Ectodermal cell (in vitro differentiated cells): ENCODE measurements at regions not wholly inside any gene's neighbourhood (a gene's known extent, or its start where the extent isn't known, plus 50 kb on each side); places are given as distances from the start of the nearest gene placed in this dataset.
"Not testable (repeated sequence)": the region's sequence is repeated elsewhere in the genome, so short reads cannot be mapped to it uniquely, and the experiment has no call there.

ENCODE experiments used
- H3K27ac ChIP-seq: 2 replicates; pipeline ENCODE4 v1.7.0; 2013; ENCODE audit warnings: mild to moderate bottlenecking, low read depth, low read length; ENCODE audit not compliant: insufficient read depth, poor library complexity, severe bottlenecking
- H3K27me3 ChIP-seq: 2 replicates; pipeline ENCODE4 v1.7.0; 2013; ENCODE audit warnings: mild to moderate bottlenecking, low read length; ENCODE audit not compliant: insufficient read depth, control insufficient read depth, poor library complexity, severe bottlenecking
- H3K36me3 ChIP-seq: one replicate; pipeline ENCODE4 v1.7.0; 2013; ENCODE audit warnings: low read length; ENCODE audit not compliant: control insufficient read depth, insufficient read depth
- H3K4me1 ChIP-seq: one replicate; pipeline ENCODE4 v1.7.0; 2013; ENCODE audit warnings: low read length; ENCODE audit not compliant: control insufficient read depth, insufficient read depth
- H3K4me3 ChIP-seq: 2 replicates; pipeline ENCODE4 v1.7.0; 2013; ENCODE audit warnings: low read depth, low read length, control low read depth; ENCODE audit not compliant: insufficient read depth
- H3K9me3 ChIP-seq: 2 replicates; pipeline ENCODE4 v1.7.0; 2013; ENCODE audit warnings: mild to moderate bottlenecking, low read length, moderate library complexity; ENCODE audit not compliant: control insufficient read depth
- WGBS, 2 experiments: methylation state at CpG; one replicate each; pipeline ENCODE4 v1.1.7; 2013; ENCODE audit warnings: missing lambda C conversion rate in 2 of 2; 5-methylcytosine and 5-hydroxymethylcytosine counted together

DNA sequence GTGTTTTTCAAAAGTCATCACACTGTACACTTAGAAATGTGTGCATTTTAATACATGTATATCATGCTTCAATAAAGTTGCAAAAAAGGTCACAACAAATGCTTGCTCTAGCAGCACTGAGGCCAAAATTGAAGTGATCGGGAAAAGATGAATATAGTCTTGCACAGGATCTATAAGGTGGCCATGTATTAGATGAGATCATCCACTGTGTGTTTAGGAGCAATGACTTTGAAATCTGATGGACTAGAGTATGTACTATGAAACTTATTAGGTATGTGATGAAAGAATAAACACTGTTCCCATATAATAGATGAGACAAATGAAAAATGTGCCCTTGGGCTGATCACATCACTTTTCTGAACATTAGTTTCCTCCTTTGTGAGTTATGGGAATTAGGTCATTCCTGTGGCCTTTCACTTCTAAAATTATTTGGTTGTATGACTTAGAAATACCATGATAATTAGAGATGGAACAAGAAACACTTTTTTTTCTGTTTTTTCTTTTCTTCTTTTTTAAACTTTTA, 984.6 kb downstream of the ADGRL2 start:
- 98 to 100% methylated on average over 1 of the region's 1 CpG for WGBS, 2 experiments
- Histone ChIP-seq H3K36me3 (no peaks in the 10 kb centered on the region), H3K9me3 (no peaks in the 10 kb centered on the region), H3K4me3 (no peak overlapping the region), H3K27ac (no peak overlapping the region), H3K4me1 (no peaks in the 10 kb centered on the region), H3K27me3 (no peaks in the 10 kb centered on the region)

GRCh38 chr1:82783044-82783443, 982.3 kb downstream of the ADGRL2 start:
- H3K36me3 ChIP-seq: no peaks in the 10 kb centered on the region

DNA sequence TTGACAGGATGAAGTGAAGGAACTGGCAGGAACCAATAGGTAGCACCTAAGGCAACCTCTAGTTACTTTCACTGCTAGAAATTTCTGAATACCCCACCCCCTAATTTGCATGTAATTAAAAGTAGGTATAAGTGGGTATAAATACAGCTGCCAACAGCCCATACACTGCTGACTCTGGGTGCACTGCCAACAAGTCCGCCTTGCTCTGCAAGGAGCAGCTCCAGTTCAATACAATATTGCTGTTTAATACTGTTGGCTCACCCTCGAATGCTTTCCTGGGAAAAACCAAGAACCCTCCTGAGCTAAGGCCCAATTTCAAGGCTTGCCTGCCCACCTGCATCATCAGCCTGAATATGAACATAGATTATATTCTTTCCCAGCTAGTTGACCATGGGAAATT, 981.9 kb downstream of the ADGRL2 start:
- H3K4me1 ChIP-seq: no peaks in the 10 kb centered on the region
- no peak overlapping the region for H3K4me3 ChIP-seq
- H3K9me3 ChIP-seq: no peaks in the 10 kb centered on the region
- no peaks in the 10 kb centered on the region for H3K36me3 ChIP-seq
- no peaks in the 10 kb centered on the region for H3K27me3 ChIP-seq
- no peak overlapping the region for H3K27ac ChIP-seq
- 91 to 92% methylated on average over 2 of the region's 2 CpGs for WGBS, 2 experiments

More at GRCh38 chr1:82783044-82783443, 982.3 kb downstream of the ADGRL2 start:
- H3K27ac ChIP-seq: no peak overlapping the region
- H3K27me3 ChIP-seq: no peaks in the 10 kb centered on the region
- no peak overlapping the region for H3K4me3 ChIP-seq
- no peaks in the 10 kb centered on the region for H3K9me3 ChIP-seq
- WGBS, 2 experiments: 94 to 96% methylated on average over 4 to 5 of the region's 5 CpGs
- H3K4me1 ChIP-seq: no peaks in the 10 kb centered on the region

- no peaks in the 10 kb centered on the region for H3K4me1 ChIP-seq
- H3K36me3 ChIP-seq: no peaks in the 10 kb centered on the region
- no peak overlapping the region for H3K4me3 ChIP-seq
- H3K9me3 ChIP-seq: no peaks in the 10 kb centered on the region
- WGBS, 2 experiments: 91 to 92% methylated on average over 3 to 4 of the region's 4 CpGs
- no peaks in the 10 kb centered on the region for H3K27me3 ChIP-seq
- H3K27ac ChIP-seq: no peak overlapping the region
Measured at GRCh38 chr1:82778612-82779011, 977.9 kb downstream of the ADGRL2 start.

- no peak overlapping the region for H3K27ac ChIP-seq
- no peaks in the 10 kb centered on the region for H3K36me3 ChIP-seq
- H3K27me3 ChIP-seq: no peaks in the 10 kb centered on the region
- no peaks in the 10 kb centered on the region for H3K9me3 ChIP-seq
- H3K4me3 ChIP-seq: no peak overlapping the region
- H3K4me1 ChIP-seq: no peaks in the 10 kb centered on the region
- 95 to 97% methylated on average over 12 of the region's 12 CpGs for WGBS, 2 experiments
Measured at GRCh38 chr1:82777240-82777639, 976.5 kb downstream of the ADGRL2 start.

GRCh38 chr1:82776730-82777129, 976.0 kb downstream of the ADGRL2 start:
- H3K4me3 ChIP-seq, H3K36me3 ChIP-seq, H3K27ac ChIP-seq, H3K27me3 ChIP-seq, H3K9me3 ChIP-seq, H3K4me1 ChIP-seq: not testable (repeated sequence)
- WGBS, 2 experiments: 96% methylated on average over 30 of the region's 30 CpGs

GRCh38 chr1:82775406-82776000, 974.8 kb downstream of the ADGRL2 start:
- 82 to 85% methylated on average over 12 of the region's 12 CpGs for WGBS, 2 experiments
- H3K36me3 ChIP-seq: no peaks in the 10 kb centered on the region
- H3K4me1 ChIP-seq: no peaks in the 10 kb centered on the region
- H3K9me3 ChIP-seq: no peaks in the 10 kb centered on the region
- no peak overlapping the region for H3K27ac ChIP-seq
- no peak overlapping the region for H3K4me3 ChIP-seq
- H3K27me3 ChIP-seq: no peaks in the 10 kb centered on the region

- Histone ChIP-seq H3K27ac (no peak overlapping the region), H3K27me3 (no peaks in the 10 kb centered on the region), H3K9me3 (no peaks in the 10 kb centered on the region), H3K4me3 (no peak overlapping the region), H3K36me3 (no peaks in the 10 kb centered on the region), H3K4me1 (peaks cover 7% of the 10 kb centered on the region)
Measured at GRCh38 chr1:82762829-82763532, 962.2 kb downstream of the ADGRL2 start.

- Histone ChIP-seq H3K36me3 (no peaks in the 10 kb centered on the region), H3K9me3 (no peaks in the 10 kb centered on the region), H3K4me1 (peaks cover 7% of the 10 kb centered on the region), H3K27me3 (no peaks in the 10 kb centered on the region), H3K4me3 (no peak overlapping the region), H3K27ac (no peak overlapping the region)
- 94% methylated on average over 2 to 3 of the region's 3 CpGs for WGBS, 2 experiments
Measured at GRCh38 chr1:82759035-82759434, 958.3 kb downstream of the ADGRL2 start.

GRCh38 chr1:82755671-82756070, 954.9 kb downstream of the ADGRL2 start:
- WGBS, 2 experiments: 88 to 96% methylated on average over 3 to 4 of the region's 4 CpGs
- Histone ChIP-seq H3K4me1 (peaks cover 7% of the 10 kb centered on the region), H3K27me3 (no peaks in the 10 kb centered on the region), H3K9me3 (no peaks in the 10 kb centered on the region), H3K27ac (no peak overlapping the region), H3K36me3 (no peaks in the 10 kb centered on the region), H3K4me3 (no peak overlapping the region)
